ENCODE measurements at regions not wholly inside any gene's neighbourhood (a gene's known extent, or its start where the extent isn't known, plus 50 kb on each side); places are given as distances from the start of the nearest gene placed in this dataset.

- WGBS, result 76% methylated on average over 2 of the region's 3 CpGs
- Histone ChIP-seq H4K91ac (ENCODE audit: low read length) (no peak overlapping the region), H3K4me1 (ENCODE audit: control insufficient read depth, insufficient read depth, low read depth, low read length) (peaks cover 6% of the 10 kb centered on the region), H4K8ac (ENCODE audit: low read length) (no peak overlapping the region), H2AK5ac (ENCODE audit: low read length, severe bottlenecking) (no peak overlapping the region), H3K27ac (ENCODE audit: low read length, poor library complexity, severe bottlenecking) (no peak overlapping the region), H3K79me1 (replicated peaks; ENCODE audit: low read length, poor library complexity, severe bottlenecking) (no peaks in the 10 kb centered on the region), H3K27me3 (ENCODE audit: control insufficient read depth in 1 of 2, insufficient read depth in 1 of 2, low read length in 2 of 2) (peaks cover 0 to 21% of the 10 kb centered on the region in 2 experiments), H2BK12ac (ENCODE audit: low read length in 2 of 2) (no peak overlapping the region), H3K14ac (ENCODE audit: low read length in 2 of 2) (no peak overlapping the region), H3K9me3 (ENCODE audit: control insufficient read depth, low read length) (no peaks in the 10 kb centered on the region), H3K4me3 (ENCODE audit: insufficient read depth in 1 of 2, low read depth in 1 of 2, low read length in 2 of 2) (no peak overlapping the region), H3K4ac (ENCODE audit: low read depth in 1 of 2, low read length in 2 of 2) (no peak overlapping the region), H3K36me3 (ENCODE audit: control insufficient read depth in 1 of 2, insufficient read depth in 2 of 2, low read depth in 1 of 2, low read length in 2 of 2) (no peaks in the 10 kb centered on the region), H3K18ac (ENCODE audit: low read depth in 1 of 2, low read length in 2 of 2) (no peak overlapping the region), H3K23ac (ENCODE audit: low read length in 2 of 2) (no peak overlapping the region), H3K4me2 (ENCODE audit: low read length, poor library complexity, severe bottlenecking) (no peak overlapping the region), H2AFZ (ENCODE audit: low read depth, low read length) (no peak overlapping the region), H2BK5ac (ENCODE audit: low read depth, low read length, poor library complexity, severe bottlenecking) (no peak overlapping the region), H3K9ac (ENCODE audit: low read length) (no peak overlapping the region), H2BK15ac (ENCODE audit: low read depth, poor library complexity, severe bottlenecking) (no peak overlapping the region), H2BK120ac (ENCODE audit: low read depth, low read length) (no peak overlapping the region)
- DNase-seq, result no peak
Observed at GRCh38 chr1:230575886-230576500, 66.3 kb upstream of the COG2 start.

- Histone ChIP-seq H3K4me1 (ENCODE audit: control insufficient read depth, insufficient read depth, low read depth, low read length) (peaks cover 7% of the 10 kb centered on the region), H3K14ac (ENCODE audit: low read length in 2 of 2) (no peak overlapping the region), H3K18ac (ENCODE audit: low read depth in 1 of 2, low read length in 2 of 2) (no peak overlapping the region), H2AFZ (ENCODE audit: low read depth, low read length) (no peak overlapping the region), H2AK5ac (ENCODE audit: low read length, severe bottlenecking) (no peak overlapping the region), H4K91ac (ENCODE audit: low read length) (peak overlapping the region; percentile 35), H3K4ac (ENCODE audit: low read depth in 1 of 2, low read length in 2 of 2) (no peak overlapping the region), H3K4me3 (ENCODE audit: insufficient read depth in 1 of 2, low read depth in 1 of 2, low read length in 2 of 2) (no peak overlapping the region), H3K9ac (ENCODE audit: low read length) (no peak overlapping the region), H4K8ac (ENCODE audit: low read length) (peak overlapping the region; percentile 37), H3K27me3 (ENCODE audit: control insufficient read depth in 1 of 2, insufficient read depth in 1 of 2, low read length in 2 of 2) (peaks cover 0 to 17% of the 10 kb centered on the region in 2 experiments), H3K27ac (ENCODE audit: low read length, poor library complexity, severe bottlenecking) (no peak overlapping the region), H3K36me3 (ENCODE audit: control insufficient read depth in 1 of 2, insufficient read depth in 2 of 2, low read depth in 1 of 2, low read length in 2 of 2) (no peaks in the 10 kb centered on the region), H3K79me1 (replicated peaks; ENCODE audit: low read length, poor library complexity, severe bottlenecking) (no peaks in the 10 kb centered on the region), H2BK5ac (ENCODE audit: low read depth, low read length, poor library complexity, severe bottlenecking) (no peak overlapping the region), H3K9me3 (ENCODE audit: control insufficient read depth, low read length) (no peaks in the 10 kb centered on the region), H2BK15ac (ENCODE audit: low read depth, poor library complexity, severe bottlenecking) (no peak overlapping the region), H3K4me2 (ENCODE audit: low read length, poor library complexity, severe bottlenecking) (no peak overlapping the region), H3K23ac (ENCODE audit: low read length in 2 of 2) (no peak overlapping the region), H2BK120ac (ENCODE audit: low read depth, low read length) (no peak overlapping the region), H2BK12ac (ENCODE audit: low read length in 2 of 2) (no peak overlapping the region)
- DNase-seq, result no peak
- WGBS, result 67% methylated on average over 2 of the region's 3 CpGs
Observed at GRCh38 chr1:230574502-230574901, 67.8 kb upstream of the COG2 start.

GRCh38 chr1:230573658-230574057 is 68.6 kb upstream of the COG2 start:
- Histone ChIP-seq H3K27me3 (ENCODE audit: control insufficient read depth in 1 of 2, insufficient read depth in 1 of 2, low read length in 2 of 2) (peaks cover 0 to 14% of the 10 kb centered on the region in 2 experiments), H3K27ac (ENCODE audit: low read length, poor library complexity, severe bottlenecking) (no peak overlapping the region), H3K4me1 (ENCODE audit: control insufficient read depth, insufficient read depth, low read depth, low read length) (peaks cover 7% of the 10 kb centered on the region), H3K9me3 (ENCODE audit: control insufficient read depth, low read length) (no peaks in the 10 kb centered on the region), H2BK5ac (ENCODE audit: low read depth, low read length, poor library complexity, severe bottlenecking) (no peak overlapping the region), H4K91ac (ENCODE audit: low read length) (no peak overlapping the region), H3K23ac (ENCODE audit: low read length in 2 of 2) (no peak overlapping the region), H2AK5ac (ENCODE audit: low read length, severe bottlenecking) (peak overlapping the region; percentile 16), H4K8ac (ENCODE audit: low read length) (no peak overlapping the region), H3K14ac (ENCODE audit: low read length in 2 of 2) (no peak overlapping the region), H3K36me3 (ENCODE audit: control insufficient read depth in 1 of 2, insufficient read depth in 2 of 2, low read depth in 1 of 2, low read length in 2 of 2) (no peaks in the 10 kb centered on the region), H3K4me2 (ENCODE audit: low read length, poor library complexity, severe bottlenecking) (no peak overlapping the region), H3K4me3 (ENCODE audit: insufficient read depth in 1 of 2, low read depth in 1 of 2, low read length in 2 of 2) (no peak overlapping the region), H3K18ac (ENCODE audit: low read depth in 1 of 2, low read length in 2 of 2) (no peak overlapping the region), H2BK15ac (ENCODE audit: low read depth, poor library complexity, severe bottlenecking) (no peak overlapping the region), H3K4ac (ENCODE audit: low read depth in 1 of 2, low read length in 2 of 2) (no peak overlapping the region), H3K9ac (ENCODE audit: low read length) (no peak overlapping the region), H2AFZ (ENCODE audit: low read depth, low read length) (no peak overlapping the region), H2BK120ac (ENCODE audit: low read depth, low read length) (no peak overlapping the region), H2BK12ac (ENCODE audit: low read length in 2 of 2) (no peak overlapping the region), H3K79me1 (replicated peaks; ENCODE audit: low read length, poor library complexity, severe bottlenecking) (no peaks in the 10 kb centered on the region)
- 72% methylated on average over 3 of the region's 3 CpGs for WGBS
- no peak for DNase-seq

- Histone ChIP-seq H3K27ac (ENCODE audit: low read length, poor library complexity, severe bottlenecking) (peak overlapping the region; percentile 83), H3K79me1 (replicated peaks; ENCODE audit: low read length, poor library complexity, severe bottlenecking) (no peaks in the 10 kb centered on the region), H3K18ac (ENCODE audit: low read depth in 1 of 2, low read length in 2 of 2) (no peak overlapping the region), H4K91ac (ENCODE audit: low read length) (no peak overlapping the region), H3K36me3 (ENCODE audit: control insufficient read depth in 1 of 2, insufficient read depth in 2 of 2, low read depth in 1 of 2, low read length in 2 of 2) (no peaks in the 10 kb centered on the region), H2BK120ac (ENCODE audit: low read depth, low read length) (no peak overlapping the region), H3K27me3 (ENCODE audit: control insufficient read depth in 1 of 2, insufficient read depth in 1 of 2, low read length in 2 of 2) (peaks cover 0 to 4% of the 10 kb centered on the region in 2 experiments), H2BK5ac (ENCODE audit: low read depth, low read length, poor library complexity, severe bottlenecking) (peak overlapping the region; percentile 83), H4K8ac (ENCODE audit: low read length) (no peak overlapping the region), H3K23ac (ENCODE audit: low read length in 2 of 2) (no peak overlapping the region), H3K14ac (ENCODE audit: low read length in 2 of 2) (no peak overlapping the region), H2AFZ (ENCODE audit: low read depth, low read length) (no peak overlapping the region), H3K9ac (ENCODE audit: low read length) (no peak overlapping the region), H2BK15ac (ENCODE audit: low read depth, poor library complexity, severe bottlenecking) (no peak overlapping the region), H3K9me3 (ENCODE audit: control insufficient read depth, low read length) (no peaks in the 10 kb centered on the region), H3K4me2 (ENCODE audit: low read length, poor library complexity, severe bottlenecking) (peak overlapping the region; percentile 47), H2AK5ac (ENCODE audit: low read length, severe bottlenecking) (no peak overlapping the region), H3K4me3 (ENCODE audit: insufficient read depth in 1 of 2, low read depth in 1 of 2, low read length in 2 of 2) (no peak overlapping the region), H2BK12ac (ENCODE audit: low read length in 2 of 2) (no peak overlapping the region), H3K4ac (ENCODE audit: low read depth in 1 of 2, low read length in 2 of 2) (no peak overlapping the region), H3K4me1 (ENCODE audit: control insufficient read depth, insufficient read depth, low read depth, low read length) (peaks cover 11% of the 10 kb centered on the region)
- DNase-seq, result peak; percentile 32
- 31% methylated on average over 7 of the region's 7 CpGs for WGBS
Observed at GRCh38 chr1:230572121-230573105, 69.9 kb upstream of the COG2 start.
